Stimulated activated CD4-positive, alpha-beta T cell treated with anti-CD3 and anti-CD28 coated beads, TNF-alpha, amount 100 ng/mL, for 1 hour (primary cell): ENCODE measurements at regions not wholly inside any gene's neighbourhood (a gene's known extent, or its start where the extent isn't known, plus 50 kb on each side); places are given as distances from the start of the nearest gene placed in this dataset.

Experiments used
- DNase-seq, 3 donors: peaks; one replicate each; pipeline ENCODE4 v3.0.0-alpha.2; 2020; ENCODE audit warnings: low read depth in 3 of 3, low spot score in 1 of 3

DNA sequence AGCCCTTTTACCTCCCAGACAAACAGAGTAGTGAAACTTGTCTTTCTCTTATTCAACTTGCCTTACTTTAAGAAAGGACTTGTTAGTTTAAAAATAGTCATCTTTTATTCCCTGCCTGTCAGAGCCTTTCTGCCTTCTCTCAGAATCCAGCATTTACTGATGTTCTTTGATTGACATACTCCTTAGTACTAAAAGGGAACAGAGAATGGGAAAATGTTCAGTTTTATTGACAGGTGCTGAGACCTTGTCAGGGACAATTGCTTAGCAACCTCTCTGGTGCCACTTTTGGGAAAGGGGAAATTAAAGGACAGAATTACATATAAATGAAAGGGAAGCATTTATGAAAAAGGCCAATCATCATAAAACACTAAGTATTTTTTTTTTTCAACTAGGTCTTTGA is 378.3 kb downstream of the PDCD6IP start:
- DNase-seq: no peak

DNA sequence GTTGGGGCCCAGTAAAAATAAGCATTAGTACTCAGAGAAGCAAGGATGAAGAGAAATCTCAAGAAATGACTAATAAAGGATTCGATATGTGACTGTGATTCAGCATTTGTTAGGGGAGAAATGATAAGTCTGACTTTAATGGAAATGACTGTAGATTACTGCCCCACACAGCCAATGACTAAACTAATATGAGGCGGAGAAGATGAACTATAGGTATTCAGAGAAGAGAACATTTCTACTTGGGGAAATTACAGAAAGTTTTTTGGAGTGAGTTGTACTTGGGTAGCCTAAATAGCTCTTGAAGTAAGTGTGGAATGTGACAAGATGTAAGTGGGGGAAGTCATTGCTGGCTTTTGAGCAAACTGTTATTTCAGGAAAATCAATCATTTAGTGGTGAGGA is 380.0 kb downstream of the PDCD6IP start:
- no peak for DNase-seq

DNA sequence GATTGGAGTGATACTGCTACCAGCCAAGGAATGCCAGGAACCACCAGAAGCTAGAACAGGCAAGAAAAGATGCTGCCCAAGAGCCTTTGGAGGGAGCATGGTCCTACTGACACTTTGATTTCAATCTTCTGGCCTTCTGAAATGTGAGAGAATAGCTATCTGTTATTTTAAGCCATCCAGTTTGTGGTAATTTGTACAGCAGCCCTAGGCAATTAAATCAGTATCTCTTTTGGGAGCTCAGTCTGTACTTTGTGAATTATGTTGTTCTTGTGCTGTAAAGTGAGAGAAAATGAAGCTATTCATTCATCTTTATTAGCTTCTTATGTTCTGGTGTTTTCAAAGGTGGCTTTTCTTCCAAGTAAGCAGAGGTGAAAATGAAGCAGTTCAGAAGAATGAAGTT is 381.3 kb downstream of the PDCD6IP start:
- DNase-seq: no peak

DNA sequence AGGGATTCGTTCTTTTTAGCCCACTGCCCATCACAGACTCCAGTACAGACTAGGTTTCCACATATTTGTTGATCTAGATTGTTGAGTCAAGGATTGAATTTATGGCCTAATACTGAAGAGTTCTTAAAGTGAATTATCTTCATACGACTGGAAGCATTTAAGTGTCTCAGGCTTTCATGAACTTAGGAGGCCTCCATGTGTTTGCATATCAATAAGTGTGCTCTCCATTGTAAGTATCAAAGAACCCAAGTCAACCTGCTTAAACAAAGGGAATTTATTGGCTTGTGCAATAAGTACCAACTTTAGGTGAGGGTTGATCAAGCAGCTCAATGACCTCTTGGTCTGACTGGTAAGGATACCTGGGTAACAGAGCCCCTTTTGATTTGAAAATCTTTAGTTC is 382.1 kb downstream of the PDCD6IP start:
- DNase-seq: no peak

DNA sequence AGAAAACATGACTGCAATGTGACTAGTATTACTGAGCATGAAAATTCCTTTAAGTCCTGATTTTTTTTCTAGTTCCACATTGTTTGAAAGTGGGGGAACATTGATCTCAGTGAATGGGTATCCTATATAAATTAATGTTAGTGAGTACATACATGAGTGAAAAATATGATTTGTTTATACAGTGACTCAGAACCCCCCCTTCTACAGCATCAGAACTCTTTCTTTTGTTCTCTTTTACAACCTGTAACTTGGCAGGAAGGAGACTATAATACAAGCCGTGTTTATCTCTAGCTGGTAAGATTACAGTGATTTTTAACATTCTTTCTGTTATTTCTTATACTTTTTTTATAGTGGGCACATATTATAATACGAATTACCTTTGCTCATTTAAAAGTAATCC is 384.7 kb downstream of the PDCD6IP start:
- DNase-seq: no peak

DNA sequence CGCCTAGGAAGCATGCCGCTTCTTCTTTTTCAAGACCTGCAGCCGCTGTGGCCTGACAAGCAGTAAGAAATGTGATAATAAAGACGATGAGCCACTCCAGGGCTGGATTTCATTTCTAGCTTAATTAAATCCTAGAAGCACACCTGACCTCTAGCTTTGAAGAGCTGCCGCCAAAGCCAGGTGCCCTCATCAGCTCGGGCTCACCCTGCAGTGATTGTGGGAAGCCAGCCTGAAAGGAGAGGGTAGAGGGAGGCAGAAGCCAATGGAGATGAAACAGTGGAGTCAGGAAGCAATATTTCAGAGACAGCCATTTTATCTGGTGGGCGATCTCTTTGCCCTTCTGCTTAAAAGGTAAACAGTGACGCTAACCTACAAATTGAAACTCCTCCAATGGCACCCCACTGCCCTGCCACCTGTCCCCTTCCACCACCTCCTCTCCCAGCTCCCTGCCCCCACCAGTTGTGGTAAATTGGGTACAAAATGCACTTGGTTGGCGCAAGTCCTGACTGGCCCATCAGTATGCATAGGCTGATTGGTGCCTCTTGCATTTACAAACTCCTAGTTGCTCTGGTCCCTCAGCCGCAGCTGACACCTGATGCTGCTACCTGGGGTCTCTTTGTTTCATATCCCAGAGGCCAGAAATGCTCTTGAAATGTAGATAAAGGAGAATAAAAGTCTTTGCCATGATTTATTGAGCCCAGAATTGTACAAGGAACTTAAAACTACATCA is 385.3 kb downstream of the PDCD6IP start:
- DNase-seq: no peak

DNA sequence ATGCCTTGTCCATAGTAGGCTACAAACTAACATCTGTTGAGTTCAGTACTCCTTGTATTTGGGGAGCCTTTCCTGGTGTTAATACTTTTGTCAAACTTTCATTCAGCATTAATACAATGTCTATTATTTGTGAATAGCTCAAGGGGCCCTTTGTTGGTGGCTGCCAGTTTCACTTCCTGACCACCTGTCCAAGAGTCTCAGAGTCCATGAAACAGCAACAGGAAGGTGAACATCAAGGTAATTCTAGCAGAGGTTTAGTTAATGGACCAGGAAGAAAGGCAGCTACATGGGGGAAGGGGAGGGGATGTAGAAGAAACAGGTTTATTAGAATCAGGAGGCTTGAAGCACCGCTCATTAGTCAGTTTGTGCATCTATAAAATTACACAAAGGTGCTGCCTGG is 386.9 kb downstream of the PDCD6IP start:
- no peak for DNase-seq

DNA sequence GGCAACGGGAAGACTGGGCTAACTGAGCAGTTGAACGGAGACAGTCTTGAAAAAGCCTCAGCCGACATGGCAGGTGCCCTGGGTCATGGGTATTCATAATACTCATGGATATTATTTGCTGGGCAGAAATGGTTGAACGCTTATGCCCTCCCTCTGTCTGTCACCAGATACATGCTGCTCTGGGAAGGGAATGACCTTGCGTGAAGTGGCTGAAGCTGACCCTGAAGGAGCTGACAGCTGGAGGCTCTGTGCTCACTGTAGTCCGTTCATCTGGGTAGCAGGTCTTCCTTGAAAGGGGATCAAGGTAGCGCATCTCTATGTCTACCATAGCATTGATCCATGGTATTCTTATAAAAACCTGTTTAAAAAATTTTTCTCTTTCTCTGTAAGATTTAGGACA is 390.7 kb downstream of the PDCD6IP start:
- no peak for DNase-seq

DNA sequence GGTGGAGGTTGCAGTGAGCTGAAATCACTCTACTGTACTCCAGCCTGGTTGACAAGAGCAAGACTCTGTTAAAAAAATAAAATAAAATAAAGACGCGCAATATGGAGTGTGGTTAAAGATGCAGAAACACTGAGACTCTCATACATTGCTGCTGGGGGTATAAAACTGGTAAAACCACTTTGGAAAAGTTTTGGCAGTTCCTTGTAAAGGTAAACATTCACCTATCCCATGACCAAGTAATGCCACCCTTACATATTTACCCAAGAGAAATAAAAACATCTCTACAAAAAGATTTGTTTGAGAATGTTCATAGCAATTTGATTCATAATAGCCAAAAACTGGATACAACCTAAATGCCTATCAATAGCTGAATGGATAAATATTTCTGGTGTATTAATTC is 398.5 kb downstream of the PDCD6IP start:
- DNase-seq: no peak

DNA sequence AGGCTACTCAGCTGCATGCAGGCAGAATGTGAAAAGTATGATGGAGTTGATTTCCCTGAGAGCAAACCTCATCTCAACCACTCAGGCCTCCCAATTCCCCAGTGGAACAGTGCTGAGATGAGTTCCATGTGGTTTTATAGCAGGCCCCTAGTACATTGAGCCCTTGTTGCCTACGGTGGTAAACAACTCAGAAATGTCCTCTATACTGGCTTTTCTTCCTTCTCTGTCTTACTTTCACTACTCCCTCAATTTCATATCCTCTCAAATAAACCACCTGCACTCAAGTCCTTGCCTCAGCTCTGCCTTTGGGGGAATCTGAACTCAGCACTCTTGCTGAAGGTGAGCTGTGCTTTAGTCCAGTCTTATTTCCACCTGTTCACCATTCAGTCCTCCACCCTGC is 399.9 kb downstream of the PDCD6IP start:
- DNase-seq: no peak

DNA sequence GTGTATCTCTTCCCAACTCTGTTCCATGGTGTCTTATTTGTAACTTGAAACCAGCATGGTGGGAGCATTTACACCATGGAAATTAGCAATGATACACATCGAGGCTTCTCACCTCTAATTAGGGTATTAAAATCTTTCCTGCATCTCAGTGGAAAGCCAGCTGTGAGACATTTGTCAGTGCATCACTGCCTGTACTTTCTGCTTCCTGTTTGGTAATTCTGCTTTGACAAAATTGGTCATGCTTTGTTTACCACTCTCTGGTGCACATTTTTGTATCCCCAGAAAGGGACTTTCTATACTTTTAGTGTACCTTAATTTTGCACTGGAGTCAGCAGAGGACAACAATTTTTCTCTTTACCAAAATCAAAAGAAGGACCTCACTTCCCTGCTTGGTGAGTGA is 402.1 kb downstream of the PDCD6IP start:
- no peak for DNase-seq

DNA sequence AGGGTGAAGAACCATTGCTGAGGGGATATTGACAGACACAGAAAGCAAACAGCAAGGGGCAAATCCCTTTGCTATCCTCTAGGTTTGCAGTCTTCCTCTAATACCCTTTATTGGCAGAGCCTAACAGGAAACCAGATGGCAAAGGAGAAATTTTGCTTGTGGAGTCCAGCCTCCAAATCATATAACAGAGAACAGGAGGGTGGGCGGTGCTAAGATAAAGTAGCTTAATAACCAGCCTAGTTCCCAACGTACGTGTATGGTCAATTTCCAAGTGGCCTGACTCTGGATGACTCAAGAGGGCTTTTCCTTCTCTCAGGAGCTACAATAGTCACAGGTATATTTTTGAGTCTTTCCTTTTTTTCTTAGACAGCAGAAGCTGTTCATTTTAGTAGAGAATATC is 404.5 kb downstream of the PDCD6IP start:
- DNase-seq: no peak

DNA sequence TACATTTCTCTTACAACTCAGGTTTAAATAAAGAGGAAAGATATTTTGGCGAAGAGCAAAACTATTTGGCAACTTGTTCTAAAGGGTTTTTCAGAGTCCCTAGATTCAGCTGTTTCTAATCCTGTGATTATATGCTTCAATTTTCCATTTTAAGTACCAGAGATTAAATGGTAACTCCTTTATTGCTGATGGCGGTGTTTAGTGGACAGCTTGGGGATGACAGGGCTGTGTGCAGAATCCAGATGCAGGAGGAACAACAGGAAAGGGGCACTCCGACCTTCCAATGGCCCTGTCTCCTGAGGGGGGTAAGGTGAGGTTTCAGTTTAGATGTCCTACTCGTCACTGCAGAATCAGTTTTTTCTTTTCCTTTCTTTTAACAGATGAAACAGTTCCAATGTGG is 405.0 kb downstream of the PDCD6IP start:
- no peak for DNase-seq

DNA sequence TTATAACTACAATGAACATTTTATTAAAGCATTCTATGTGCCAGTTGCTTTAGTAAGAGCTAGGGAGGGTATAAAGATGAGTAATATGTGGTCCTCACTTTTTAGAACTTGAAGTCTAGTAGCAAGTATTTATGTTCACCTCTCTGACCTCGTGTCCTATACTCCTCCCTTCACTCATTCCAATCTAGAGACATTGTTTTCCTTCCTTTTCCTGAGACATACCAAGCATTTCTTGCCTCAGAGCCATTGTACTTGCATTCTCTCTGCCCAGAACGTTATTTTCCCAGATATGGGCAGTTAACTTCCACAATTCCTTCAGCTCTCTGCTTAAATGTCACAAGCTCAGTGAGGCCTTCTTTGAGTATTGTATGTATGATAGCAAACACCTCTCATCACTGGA is 408.6 kb downstream of the PDCD6IP start:
- no peak for DNase-seq

DNA sequence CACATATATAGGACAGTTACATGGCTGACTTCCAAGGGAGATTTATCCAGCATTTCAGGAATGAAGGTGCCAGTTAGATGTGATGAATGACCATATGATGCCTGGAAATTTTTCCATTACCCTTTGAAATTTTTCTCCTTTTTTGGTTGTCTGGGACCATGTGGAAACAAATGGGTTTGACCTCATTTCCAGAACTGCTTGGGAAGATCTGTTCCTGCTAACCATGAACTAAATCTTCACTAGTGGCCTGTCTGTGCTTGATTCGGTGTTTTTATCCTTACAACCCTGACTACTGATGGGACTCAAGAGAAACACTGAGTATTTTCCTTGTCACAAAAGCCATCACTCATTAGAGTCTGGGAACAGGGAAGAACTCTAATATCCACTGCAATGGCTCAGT is 409.4 kb downstream of the PDCD6IP start:
- DNase-seq: no peak

DNA sequence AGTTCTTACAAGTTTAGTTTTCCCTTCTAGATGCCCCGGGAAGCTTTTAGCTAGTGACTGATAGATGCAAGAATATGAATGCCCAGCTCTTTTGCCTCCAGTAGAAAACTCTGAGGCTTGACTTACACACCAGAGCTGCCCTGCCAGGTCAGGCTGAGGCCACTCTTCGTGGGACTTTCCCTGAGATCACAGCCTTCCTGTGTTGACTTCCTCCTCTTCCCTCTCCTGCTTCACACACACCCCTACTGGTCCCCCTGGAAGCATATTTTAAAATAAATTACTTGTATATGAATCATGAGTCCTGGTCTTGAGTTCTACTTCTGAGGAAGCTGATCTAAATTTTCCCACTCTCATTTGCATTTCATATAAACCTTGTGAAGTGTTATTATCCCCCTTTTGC is 413.7 kb downstream of the PDCD6IP start:
- no peak for DNase-seq

DNA sequence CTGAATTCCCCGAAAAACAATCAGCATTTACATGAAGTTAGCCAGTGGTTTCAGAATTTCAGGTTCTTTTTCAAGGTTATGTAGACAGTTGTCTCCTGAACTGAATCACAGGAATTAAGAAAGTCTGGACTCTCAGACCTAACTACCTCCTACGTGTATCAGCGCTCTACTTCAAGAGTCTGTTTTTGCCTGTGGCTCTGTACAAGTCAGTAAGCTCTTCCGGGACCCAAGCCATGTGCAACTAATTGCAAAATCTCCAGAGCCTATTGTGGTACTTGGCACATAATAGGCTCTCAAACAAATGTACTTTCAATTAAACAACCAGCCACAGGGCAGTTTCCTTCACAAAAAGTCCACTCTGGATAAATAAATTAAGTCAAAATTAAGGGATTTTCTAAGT is 414.2 kb downstream of the PDCD6IP start:
- DNase-seq: no peak

DNA sequence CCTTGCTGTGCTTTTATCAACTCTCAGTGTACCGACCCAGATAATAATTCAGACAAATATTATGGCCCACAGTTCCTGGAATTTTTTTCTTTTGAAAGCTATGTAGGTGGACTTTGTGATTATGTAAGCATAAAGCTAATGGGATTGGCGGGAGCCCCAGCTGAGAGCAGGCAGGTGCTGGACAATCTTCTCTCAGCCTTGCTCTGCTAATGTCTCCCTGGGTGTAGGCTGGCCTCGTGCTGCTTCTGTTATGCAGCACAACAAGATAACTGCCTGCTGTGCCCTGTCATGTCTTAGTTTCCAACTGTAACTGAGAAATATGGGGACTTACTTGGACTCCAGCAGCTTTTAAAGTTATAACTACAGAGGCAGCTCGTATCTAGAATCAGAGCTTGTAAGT is 415.0 kb downstream of the PDCD6IP start:
- DNase-seq: no peak

DNA sequence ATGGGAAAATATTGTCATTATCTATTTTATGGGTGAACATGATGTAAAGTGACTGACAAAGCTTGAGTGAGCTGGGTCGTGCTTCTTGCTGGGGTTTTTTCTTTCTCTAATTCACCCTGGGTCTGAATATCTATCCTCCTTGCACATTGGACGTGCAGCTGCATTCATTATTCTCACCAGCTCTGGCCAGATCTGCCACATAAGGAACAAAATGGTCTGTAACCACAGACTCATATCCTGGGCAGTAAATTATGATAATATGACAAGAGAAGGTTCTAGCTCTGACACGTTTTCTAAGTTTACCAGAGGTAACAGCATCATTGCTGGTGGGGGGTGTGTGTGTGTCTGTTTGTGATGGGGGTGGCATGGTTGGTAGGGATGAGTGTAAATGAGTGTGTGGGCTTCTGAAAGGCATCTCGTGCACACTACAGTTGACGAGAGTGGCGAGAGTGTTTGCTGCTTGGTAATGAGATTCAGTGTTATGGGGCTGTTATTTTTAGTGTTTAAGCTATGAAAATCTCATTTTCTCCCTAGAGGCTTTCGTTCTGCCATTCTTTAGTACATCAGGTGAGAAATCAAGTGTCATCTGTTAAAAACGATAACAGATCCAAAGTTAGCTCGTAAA is 418.4 kb downstream of the PDCD6IP start:
- no peak for DNase-seq

DNA sequence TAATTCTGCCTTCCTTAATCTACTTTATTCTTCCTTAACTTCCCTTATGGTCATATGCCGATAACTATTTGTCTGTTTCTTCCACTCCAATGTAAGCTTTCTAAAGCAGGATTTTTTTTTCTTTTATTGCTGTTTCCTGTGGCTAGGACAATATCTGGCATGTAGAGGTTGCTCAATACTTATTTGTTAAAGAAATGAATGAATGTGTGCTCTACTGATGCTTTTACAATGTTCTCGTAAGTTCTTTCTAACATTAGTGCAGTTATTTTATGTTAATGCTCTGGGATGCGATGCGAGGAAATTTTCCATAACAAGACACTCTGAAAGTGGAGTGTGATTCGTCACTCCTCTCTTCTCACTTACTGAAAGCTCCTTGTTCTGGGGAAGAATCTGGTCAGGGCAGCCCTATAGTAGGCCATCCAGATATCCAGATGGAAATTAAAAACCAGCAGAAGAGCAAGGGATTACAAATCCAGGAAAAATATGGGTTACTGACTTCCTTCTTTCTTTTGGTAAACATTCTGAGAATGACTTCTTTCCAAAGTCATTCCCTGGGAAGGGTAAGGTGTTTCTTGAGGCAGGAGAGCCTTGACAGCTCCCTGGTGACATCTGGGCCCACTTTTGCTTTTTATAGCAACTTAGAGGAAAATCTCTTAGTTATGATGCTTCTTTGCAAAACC is 420.4 kb downstream of the PDCD6IP start:
- DNase-seq: no peak

DNA sequence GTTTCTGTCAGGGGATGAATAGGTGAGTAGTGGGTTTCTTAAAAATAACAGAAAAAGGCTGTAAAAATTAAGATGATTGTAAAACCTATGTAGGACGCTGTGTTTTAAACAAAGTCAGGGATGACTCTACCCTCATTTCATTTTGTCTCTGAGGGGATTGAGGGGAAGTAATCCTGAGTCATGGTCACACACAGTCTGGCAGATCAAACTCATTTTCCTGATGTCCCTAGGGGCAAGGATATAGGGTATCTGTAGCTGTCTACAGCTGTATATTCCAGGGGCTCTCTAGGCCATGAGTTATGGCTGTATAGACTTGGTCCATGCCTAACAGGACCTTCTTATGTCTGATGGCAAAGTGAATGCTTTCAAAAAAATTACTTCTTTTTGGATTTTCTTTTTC is 421.1 kb downstream of the PDCD6IP start:
- DNase-seq: no peak

DNA sequence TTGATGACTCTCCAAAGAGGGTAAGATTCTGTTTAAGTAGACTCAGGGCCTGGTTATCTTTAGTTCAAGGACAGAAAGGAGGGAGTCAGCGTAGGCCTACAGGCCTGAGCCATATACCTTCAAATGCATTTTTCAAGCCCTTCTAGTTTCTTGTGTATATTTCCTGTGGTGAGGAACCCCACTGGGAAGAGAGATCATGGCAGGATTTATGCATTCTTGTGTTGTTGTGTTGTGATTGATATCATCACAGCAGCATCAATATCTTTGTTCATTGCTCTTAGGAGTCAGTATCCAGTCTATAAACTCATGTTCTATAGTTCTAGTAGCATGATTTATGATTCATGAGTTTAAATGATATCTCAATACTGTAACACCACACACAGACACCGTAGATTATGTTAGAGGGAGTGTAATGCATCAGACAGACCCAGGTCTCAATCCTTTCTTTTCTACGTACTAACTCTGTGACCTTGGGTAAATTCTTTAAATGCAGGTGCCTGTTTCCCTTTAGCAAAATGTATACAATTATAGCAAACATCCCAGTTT is 427.5 kb downstream of the PDCD6IP start:
- DNase-seq: no peak
